GM23338 (cell line): ENCODE measurements at regions not wholly inside any gene's neighbourhood (a gene's known extent, or its start where the extent isn't known, plus 50 kb on each side); places are given as distances from the start of the nearest gene placed in this dataset.

ENCODE experiments used
- ATAC-seq: fragments of 200-7000 bp; cut with Tn5 transposase; 3 replicates; pipeline ENCODE4 v1.9.1; 2020
- DNase-seq: peaks from one replicate; pipeline ENCODE4 v3.0.0-alpha.2; 2015; ENCODE audit warnings: low spot score
- H2AFZ ChIP-seq: fragments of 200-600 bp; sonication (generic); 2 replicates; pipeline ENCODE4 v1.8.0; 2016; ENCODE audit warnings: antibody characterized with exemption, mild to moderate bottlenecking, moderate library complexity
- H3F3A ChIP-seq: fragments of 200-600 bp; sonication (generic); replicated peaks from 2 replicates; pipeline ENCODE4 v1.8.0; 2017; ENCODE audit warnings: antibody characterized with exemption, mixed run types, low read depth
- H3K27ac ChIP-seq: fragments of 200-600 bp; sonication (generic); 2 replicates; pipeline ENCODE4 v1.6.1; 2016; ENCODE audit warnings: low read depth
- H3K27me3 ChIP-seq: fragments of 200-600 bp; sonication (generic); 2 replicates; pipeline ENCODE4 v1.8.0; 2016; ENCODE audit warnings: mild to moderate bottlenecking, mixed run types, moderate library complexity; ENCODE audit not compliant: insufficient read depth
- H3K36me3 ChIP-seq: fragments of 200-600 bp; sonication (generic); 2 replicates; pipeline ENCODE4 v1.8.0; 2016; ENCODE audit warnings: mild to moderate bottlenecking; ENCODE audit not compliant: insufficient read depth
- H3K4me1 ChIP-seq: fragments of 200-600 bp; sonication (generic); 2 replicates; pipeline ENCODE4 v1.8.0; 2016; ENCODE audit warnings: mild to moderate bottlenecking, moderate library complexity; ENCODE audit not compliant: insufficient read depth
- H3K4me2 ChIP-seq: fragments of 200-600 bp; sonication (generic); 2 replicates; pipeline ENCODE4 v1.7.1; 2017; ENCODE audit warnings: mixed run types
- H3K4me3 ChIP-seq: fragments of 200-600 bp; sonication (generic); 2 replicates; pipeline ENCODE4 v1.6.1; 2016; ENCODE audit warnings: mixed run types
- H3K79me2 ChIP-seq: fragments of 200-600 bp; sonication (generic); replicated peaks from 2 replicates; pipeline ENCODE4 v1.8.0; 2017; ENCODE audit warnings: mild to moderate bottlenecking; ENCODE audit not compliant: insufficient read depth
- H3K9me2 ChIP-seq: fragments of 200-600 bp; sonication (generic); 2 replicates; pipeline ENCODE4 v1.8.0; 2017; ENCODE audit not compliant: insufficient read depth
- H4K20me1 ChIP-seq: fragments of 200-600 bp; sonication (generic); replicated peaks from 2 replicates; pipeline ENCODE4 v1.8.0; 2017; ENCODE audit warnings: mild to moderate bottlenecking; ENCODE audit not compliant: insufficient read depth
- H3K27ac Mint-ChIP-seq: 2 replicates; pipeline ENCODE4 v1.8.0; 2020; ENCODE audit warnings: inconsistent platforms, mild to moderate bottlenecking, moderate library complexity, mixed read lengths
- H3K27me3 Mint-ChIP-seq: 3 replicates; pipeline ENCODE4 v1.8.0; 2022; ENCODE audit warnings: low read depth, mild to moderate bottlenecking, moderate library complexity, mixed read lengths, inconsistent platforms; ENCODE audit not compliant: insufficient read depth, poor library complexity
- H3K36me3 Mint-ChIP-seq: 3 replicates; pipeline ENCODE4 v1.8.0; 2021; ENCODE audit warnings: low read depth, mild to moderate bottlenecking, inconsistent platforms, moderate library complexity, mixed read lengths
- H3K4me1 Mint-ChIP-seq: 3 replicates; pipeline ENCODE4 v1.8.0; 2020; ENCODE audit warnings: mild to moderate bottlenecking, inconsistent platforms, mixed read lengths
- H3K4me3 Mint-ChIP-seq: 3 replicates; pipeline ENCODE4 v1.8.0; 2021; ENCODE audit warnings: moderate library complexity, mild to moderate bottlenecking, inconsistent platforms, mixed read lengths
- H3K9me3 Mint-ChIP-seq: 3 replicates; pipeline ENCODE4 v1.8.0; 2020; ENCODE audit warnings: moderate library complexity, mild to moderate bottlenecking, inconsistent platforms, mixed read lengths
- ETS1 ChIP-seq: IDR thresholded peaks from 2 replicates; pipeline ENCODE4 v1.6.1; 2016; ENCODE audit warnings: antibody characterized with exemption
- EZH2 ChIP-seq: fragments of 200-600 bp; sonication (generic); IDR thresholded peaks from one replicate; pipeline ENCODE4 v1.8.0; 2017; ENCODE audit warnings: antibody characterized with exemption, mild to moderate bottlenecking, low read depth; ENCODE audit not compliant: unreplicated experiment
- EZH2phosphoT487 ChIP-seq: fragments of 200-600 bp; sonication (generic); IDR thresholded peaks from one replicate; pipeline ENCODE4 v1.8.1; 2018; ENCODE audit warnings: antibody characterized with exemption; ENCODE audit not compliant: unreplicated experiment
- JUNB ChIP-seq: IDR thresholded peaks from one replicate; pipeline ENCODE4 v1.6.1; 2016; ENCODE audit warnings: antibody characterized with exemption; ENCODE audit not compliant: unreplicated experiment
- POLR2AphosphoS5 ChIP-seq: IDR thresholded peaks from 2 replicates; pipeline ENCODE4 v1.6.1; 2016; ENCODE audit warnings: antibody characterized with exemption, low read depth
- REST ChIP-seq: IDR thresholded peaks from one replicate; pipeline ENCODE4 v1.6.1; 2018; ENCODE audit warnings: antibody characterized with exemption; ENCODE audit not compliant: unreplicated experiment
- STAT1 ChIP-seq: IDR thresholded peaks from one replicate; pipeline ENCODE4 v1.6.1; 2016; ENCODE audit warnings: antibody characterized with exemption; ENCODE audit not compliant: unreplicated experiment
- ZNF114 ChIP-seq: fragments of 250-450 bp; sonication (Bioruptor Pico); IDR thresholded peaks from 2 replicates; pipeline ENCODE4 v1.5.0; 2020; ENCODE audit warnings: mild to moderate bottlenecking, moderate library complexity
- ZNF331 ChIP-seq: fragments of 250-450 bp; sonication (Bioruptor Pico); IDR thresholded peaks from 2 replicates; pipeline ENCODE4 v1.5.0; 2020; ENCODE audit warnings: low read depth, mild to moderate bottlenecking, moderate library complexity

GRCh38 chr17:77845541-77846225 lies 112.8 kb upstream of the TNRC6C start (continued):
- TF ChIP-seq REST (no peak), ZNF114 (CRISPR knock-in tag) (no peak), POLR2AphosphoS5 (no peak)

- H3K27me3 ChIP-seq: no peaks in the 10 kb centered on the region
- ATAC-seq: no peak
- peaks cover 2% of the 10 kb centered on the region; the same call in 1 of the 2 replicates for H3K9me2 ChIP-seq
- H3K36me3 ChIP-seq: no peaks in the 10 kb centered on the region
- H3K4me3 ChIP-seq: no peak overlapping the region
- no peak overlapping the region for H3K27ac Mint-ChIP-seq
- H3K9me3 Mint-ChIP-seq: no peaks in the 10 kb centered on the region
- H3K27ac ChIP-seq: no peak overlapping the region
- H2AFZ ChIP-seq: no peak overlapping the region
- H3F3A ChIP-seq: peaks cover under 1% of the 10 kb centered on the region
- no peaks in the 10 kb centered on the region for H3K4me1 ChIP-seq
- no peak overlapping the region for H3K4me2 ChIP-seq
- peaks cover 2% of the 10 kb centered on the region for H3K27me3 Mint-ChIP-seq
- no peak overlapping the region for H3K4me3 Mint-ChIP-seq
- no peaks in the 10 kb centered on the region for H3K79me2 ChIP-seq
- H3K4me1 Mint-ChIP-seq: peaks cover 11% of the 10 kb centered on the region; the same call in 2 of the 3 replicates
- DNase-seq: no peak
- H3K36me3 Mint-ChIP-seq: no peaks in the 10 kb centered on the region
- H4K20me1 ChIP-seq: no peaks in the 10 kb centered on the region
- no peak for TF ChIP-seq ZNF114 (CRISPR knock-in tag)
- no peak for TF ChIP-seq JUNB
- no peak for TF ChIP-seq STAT1
- no peak for TF ChIP-seq ETS1
- no peak for TF ChIP-seq REST
- TF ChIP-seq EZH2phosphoT487: no peak
- TF ChIP-seq ZNF331: no peak
- TF ChIP-seq EZH2: no peak
Measured at GRCh38 chr17:77846531-77847085, 111.9 kb upstream of the TNRC6C start.
